Kidney glomerular epithelial cell (primary cell): ENCODE measurements at regions not wholly inside any gene's neighbourhood (a gene's known extent, or its start where the extent isn't known, plus 50 kb on each side); places are given as distances from the start of the nearest gene placed in this dataset.
"Not testable (repeated sequence)": the region's sequence is repeated elsewhere in the genome, so short reads cannot be mapped to it uniquely, and the experiment has no call there.

Experiments
- DNase-seq: peaks from one replicate; lab custom pipeline; 2025; lab: John Stamatoyannopoulos, UW

DNA sequence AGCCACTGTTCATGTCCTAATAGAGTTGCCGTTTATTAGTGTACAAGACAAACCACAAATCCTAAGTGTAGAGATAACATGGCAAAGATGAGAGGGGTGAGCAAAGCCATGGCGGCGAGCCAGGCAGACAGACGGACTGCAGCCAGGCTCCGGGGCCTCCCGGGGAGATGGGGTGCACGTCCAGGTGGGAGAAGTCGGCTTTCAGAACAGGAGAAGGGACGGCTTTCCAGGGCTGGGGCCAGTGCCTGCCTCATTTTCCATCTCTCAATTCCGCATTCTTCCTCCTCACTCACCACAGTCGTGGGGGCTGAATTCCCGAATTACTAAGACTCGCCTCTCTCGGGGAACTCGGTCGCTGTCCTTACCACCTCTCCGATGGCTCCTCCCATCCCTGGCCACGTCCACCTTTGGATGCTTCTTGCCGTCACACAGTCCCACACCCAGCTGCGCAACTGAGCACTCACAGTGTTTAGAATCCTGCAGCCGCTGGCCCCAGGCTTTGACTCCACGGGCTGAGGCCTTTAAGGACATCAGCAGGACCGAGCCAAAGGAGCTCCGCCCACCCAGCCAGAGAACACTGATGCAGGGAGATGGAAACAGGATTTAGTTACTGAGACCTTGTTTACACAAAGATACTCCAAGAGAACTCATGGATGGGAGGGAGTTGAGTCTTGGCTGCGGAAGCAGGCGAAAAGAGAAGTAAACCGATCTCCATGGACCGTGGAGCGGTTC is 59.7 kb downstream of the RNF112 start:
- peak; percentile 49 for DNase-seq

DNA sequence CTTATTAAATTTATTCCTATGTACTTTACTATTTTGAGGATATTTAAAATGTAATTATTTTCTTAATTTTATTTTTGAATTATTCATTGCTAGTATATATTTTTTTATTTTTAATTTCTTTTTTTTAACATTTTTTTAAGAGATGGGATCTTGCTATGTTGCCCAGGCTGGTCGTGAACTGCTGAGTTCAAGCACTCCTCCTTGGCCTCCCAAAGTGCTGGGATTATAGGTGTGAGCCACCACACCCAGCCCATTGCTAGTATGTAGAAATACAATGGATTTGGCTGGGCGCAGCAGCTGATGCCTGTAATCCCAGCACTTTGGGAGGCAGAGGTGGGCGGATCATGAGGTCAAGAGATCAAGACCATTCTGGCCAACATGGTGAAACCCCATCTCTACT is 59.2 kb upstream of the SLC47A1 start:
- not testable (repeated sequence) for DNase-seq

DNA sequence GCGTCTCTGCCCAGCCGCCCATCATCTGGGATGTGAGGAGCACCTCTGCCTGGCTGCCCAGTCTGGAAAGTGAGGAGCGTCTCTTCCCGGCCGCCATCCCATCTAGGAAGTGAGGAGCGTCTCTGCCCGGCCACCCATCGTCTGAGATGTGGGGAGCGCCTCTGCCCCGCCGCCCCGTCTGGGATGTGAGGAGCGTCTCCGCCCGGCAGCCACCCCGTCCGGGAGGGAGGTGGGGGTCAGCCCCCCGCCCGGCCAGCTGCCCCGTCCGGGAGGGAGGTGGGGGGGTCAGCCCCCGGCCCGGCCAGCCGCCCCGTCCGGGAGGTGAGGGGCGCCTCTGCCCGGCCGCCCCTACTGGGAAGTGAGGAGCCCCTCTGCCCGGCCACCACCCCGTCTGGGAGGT is 57.9 kb upstream of the SLC47A1 start:
- DNase-seq: not testable (repeated sequence)

DNA sequence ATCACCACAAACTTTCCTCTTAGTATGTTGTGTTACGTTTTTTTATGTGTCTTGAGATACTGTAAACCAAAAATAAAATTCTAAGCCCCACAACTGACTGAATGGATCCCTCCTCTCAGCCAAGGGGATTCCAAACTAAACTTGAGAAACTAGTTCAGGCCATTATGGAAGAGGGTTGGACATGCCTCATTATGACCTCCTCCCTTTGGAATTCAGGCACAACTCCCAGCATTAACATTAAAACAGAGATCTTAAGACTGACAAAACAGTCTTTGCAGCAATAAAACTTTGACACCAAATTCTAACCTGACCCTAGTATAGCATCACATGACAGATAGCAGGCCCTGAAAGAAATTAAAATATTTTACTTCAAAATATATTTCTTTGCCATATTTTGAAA is 51.1 kb upstream of the SLC47A1 start:
- no peak for DNase-seq
